ENCODE measurements at regions not wholly inside any gene's neighbourhood (a gene's known extent, or its start where the extent isn't known, plus 50 kb on each side); places are given as distances from the start of the nearest gene placed in this dataset.

- no peaks in the 10 kb centered on the region; the same call in 1 of the 2 replicates for H3K27me3 Mint-ChIP-seq (ENCODE audit: low read depth)
- no peak for TF ChIP-seq ZNF263 (CRISPR knock-in tag; IDR thresholded peaks at IDR 0.05; ENCODE audit: low read depth)
- no peak for TF ChIP-seq ZNF121 (CRISPR knock-in tag; IDR thresholded peaks at IDR 0.05)
- TF ChIP-seq ZNF317 (CRISPR knock-in tag; IDR thresholded peaks at IDR 0.05; ENCODE audit: borderline replicate concordance, low read depth), result no peak
- TF ChIP-seq PREB (CRISPR knock-in tag; IDR thresholded peaks at IDR 0.05; ENCODE audit: borderline replicate concordance), result no peak
- TF ChIP-seq ZNF671 (CRISPR knock-in tag; IDR thresholded peaks at IDR 0.05), result no peak
- no peak for TF ChIP-seq USF2 (CRISPR knock-in tag; IDR thresholded peaks at IDR 0.05)
- TF ChIP-seq SMAD4 (CRISPR knock-in tag; IDR thresholded peaks at IDR 0.05), result no peak
- TF ChIP-seq GRHL2 (CRISPR knock-in tag; IDR thresholded peaks at IDR 0.05; ENCODE audit: insufficient replicate concordance, severe bottlenecking), result no peak
- no peak for TF ChIP-seq MLX (CRISPR knock-in tag; IDR thresholded peaks at IDR 0.05)
- TF ChIP-seq ZNF396 (CRISPR knock-in tag; IDR thresholded peaks at IDR 0.05; ENCODE audit: borderline replicate concordance), result no peak
- TF ChIP-seq ZBTB21 (CRISPR knock-in tag; IDR thresholded peaks at IDR 0.05; ENCODE audit: borderline replicate concordance), result no peak
- no peak for TF ChIP-seq E2F5 (CRISPR knock-in tag; IDR thresholded peaks at IDR 0.05)
- TF ChIP-seq STAT6 (CRISPR knock-in tag; conservative IDR thresholded peaks at IDR 0.05; ENCODE audit: low read depth), result no peak
- TF ChIP-seq ZBTB43 (CRISPR knock-in tag; IDR thresholded peaks at IDR 0.05), result no peak
- TF ChIP-seq KAT7 (CRISPR knock-in tag; IDR thresholded peaks at IDR 0.05; ENCODE audit: borderline replicate concordance), result no peak
- TF ChIP-seq HMGXB4 (CRISPR knock-in tag; IDR thresholded peaks at IDR 0.05), result no peak
- TF ChIP-seq PRRX2 (CRISPR knock-in tag; IDR thresholded peaks at IDR 0.05), result no peak
- peak overlapping the region; percentile 79 for H3K27ac Mint-ChIP-seq
- ATAC-seq (no peak), DNase-seq (ENCODE audit: low spot score) (no peak)
- peaks cover 12% of the 10 kb centered on the region for H3K36me3 Mint-ChIP-seq
- H3K4me3 Mint-ChIP-seq, result no peak overlapping the region
- POLR2A ChIA-PET, result no interaction called here
- H3K9me3 Mint-ChIP-seq, result peaks cover 6% of the 10 kb centered on the region
- H3K4me1 Mint-ChIP-seq, result peaks cover 25% of the 10 kb centered on the region
- CTCF ChIA-PET, result no interaction called here
Measured at GRCh38 chrX:2592279-2592678, 91.5 kb upstream of the DHRSX start.

Measured in WTC11 (cell line).